ENCODE measurements at regions not wholly inside any gene's neighbourhood (a gene's known extent, or its start where the extent isn't known, plus 50 kb on each side); places are given as distances from the start of the nearest gene placed in this dataset.

DNA sequence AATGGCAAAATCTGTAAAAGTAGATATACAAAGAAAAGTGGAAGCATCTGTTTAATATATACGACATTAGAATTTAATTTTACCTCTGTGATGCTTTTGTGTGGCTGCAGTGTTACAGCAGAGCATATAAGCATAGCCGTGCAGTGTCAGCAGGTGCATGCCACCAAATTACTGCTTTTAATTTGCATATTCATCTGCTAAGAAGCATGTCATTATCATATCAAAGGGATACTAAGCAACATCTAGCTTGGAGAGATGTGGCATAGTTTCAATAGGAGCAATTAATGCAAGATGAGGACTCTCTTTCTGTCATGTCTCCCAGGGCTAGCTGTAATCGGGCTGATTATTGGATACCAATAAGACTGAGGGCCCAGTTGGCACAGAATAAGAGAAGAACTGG is 214.4 kb upstream of the SOX2 start:
- ATAC-seq (ENCODE audit: insufficient read depth, low FRiP score): no peak
- Histone ChIP-seq H3K36me3 (ENCODE audit: control insufficient read depth in 4 of 4, insufficient read depth in 4 of 4, low read length in 4 of 4) (no peaks in the 10 kb centered on the region), H3K27ac (ENCODE audit: low read depth in 1 of 2, low read length in 1 of 2) (no peak overlapping the region), H3K9me3 (ENCODE audit: control insufficient read depth in 4 of 4, insufficient read depth in 3 of 4, low read length in 3 of 4) (no peaks in the 10 kb centered on the region), H3K9ac (ENCODE audit: insufficient read depth in 1 of 2, low read length in 2 of 2) (no peak overlapping the region), H3K4me1 (ENCODE audit: control insufficient read depth in 5 of 5, insufficient read depth in 5 of 5, low read length in 5 of 5) (no peaks in the 10 kb centered on the region), H3K4me3 (no peak overlapping the region), H3K27me3 (ENCODE audit: control insufficient read depth in 3 of 3, insufficient read depth in 3 of 3, low read length in 2 of 3) (no peaks in the 10 kb centered on the region)
- TF ChIP-seq, protein P1, sequence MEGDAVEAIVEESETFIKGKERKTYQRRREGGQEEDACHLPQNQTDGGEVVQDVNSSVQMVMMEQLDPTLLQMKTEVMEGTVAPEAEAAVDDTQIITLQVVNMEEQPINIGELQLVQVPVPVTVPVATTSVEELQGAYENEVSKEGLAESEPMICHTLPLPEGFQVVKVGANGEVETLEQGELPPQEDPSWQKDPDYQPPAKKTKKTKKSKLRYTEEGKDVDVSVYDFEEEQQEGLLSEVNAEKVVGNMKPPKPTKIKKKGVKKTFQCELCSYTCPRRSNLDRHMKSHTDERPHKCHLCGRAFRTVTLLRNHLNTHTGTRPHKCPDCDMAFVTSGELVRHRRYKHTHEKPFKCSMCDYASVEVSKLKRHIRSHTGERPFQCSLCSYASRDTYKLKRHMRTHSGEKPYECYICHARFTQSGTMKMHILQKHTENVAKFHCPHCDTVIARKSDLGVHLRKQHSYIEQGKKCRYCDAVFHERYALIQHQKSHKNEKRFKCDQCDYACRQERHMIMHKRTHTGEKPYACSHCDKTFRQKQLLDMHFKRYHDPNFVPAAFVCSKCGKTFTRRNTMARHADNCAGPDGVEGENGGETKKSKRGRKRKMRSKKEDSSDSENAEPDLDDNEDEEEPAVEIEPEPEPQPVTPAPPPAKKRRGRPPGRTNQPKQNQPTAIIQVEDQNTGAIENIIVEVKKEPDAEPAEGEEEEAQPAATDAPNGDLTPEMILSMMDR (IDR thresholded peaks at IDR 0.05; ENCODE audit: control extremely low read depth, extremely low read depth): no peak
- DNase-seq: no peak
- WGBS, 2 donors: 84 to 96% methylated on average over 3 of the region's 3 CpGs

DNA sequence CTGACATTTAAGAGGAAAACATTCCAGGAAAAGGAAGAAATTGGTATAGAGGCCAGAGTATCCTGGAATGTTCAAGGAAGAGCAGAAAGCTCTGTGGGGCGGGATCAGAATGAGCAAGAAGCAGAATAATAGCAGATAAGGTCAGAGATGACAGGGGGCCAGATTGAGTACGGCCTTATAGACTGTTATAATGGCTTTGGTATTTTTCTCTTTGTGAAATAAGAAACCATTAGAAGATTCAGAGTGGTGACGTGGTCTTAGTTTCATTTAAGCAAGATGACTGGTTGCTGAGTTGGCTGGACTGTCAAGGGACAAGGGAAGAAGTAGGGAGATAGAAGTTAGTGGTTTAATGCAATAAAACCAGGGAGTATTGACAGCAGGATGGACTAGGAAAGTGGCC is 218.3 kb upstream of the SOX2 start:
- Histone ChIP-seq H3K27me3 (ENCODE audit: control insufficient read depth in 3 of 3, insufficient read depth in 3 of 3, low read length in 2 of 3) (no peaks in the 10 kb centered on the region), H3K4me1 (ENCODE audit: control insufficient read depth in 5 of 5, insufficient read depth in 5 of 5, low read length in 5 of 5) (no peaks in the 10 kb centered on the region), H3K9ac (ENCODE audit: insufficient read depth in 1 of 2, low read length in 2 of 2) (no peak overlapping the region), H3K4me3 (no peak overlapping the region), H3K9me3 (ENCODE audit: control insufficient read depth in 4 of 4, insufficient read depth in 3 of 4, low read length in 3 of 4) (no peaks in the 10 kb centered on the region), H3K36me3 (ENCODE audit: control insufficient read depth in 4 of 4, insufficient read depth in 4 of 4, low read length in 4 of 4) (no peaks in the 10 kb centered on the region), H3K27ac (ENCODE audit: low read depth in 1 of 2, low read length in 1 of 2) (no peak overlapping the region)
- no peak for DNase-seq
- TF ChIP-seq, protein P1 (IDR thresholded peaks at IDR 0.05; ENCODE audit: control extremely low read depth, extremely low read depth): no peak
- 74 to 83% methylated on average over 3 of the region's 3 CpGs for WGBS, 2 donors
- ATAC-seq (ENCODE audit: insufficient read depth, low FRiP score): no peak

DNA sequence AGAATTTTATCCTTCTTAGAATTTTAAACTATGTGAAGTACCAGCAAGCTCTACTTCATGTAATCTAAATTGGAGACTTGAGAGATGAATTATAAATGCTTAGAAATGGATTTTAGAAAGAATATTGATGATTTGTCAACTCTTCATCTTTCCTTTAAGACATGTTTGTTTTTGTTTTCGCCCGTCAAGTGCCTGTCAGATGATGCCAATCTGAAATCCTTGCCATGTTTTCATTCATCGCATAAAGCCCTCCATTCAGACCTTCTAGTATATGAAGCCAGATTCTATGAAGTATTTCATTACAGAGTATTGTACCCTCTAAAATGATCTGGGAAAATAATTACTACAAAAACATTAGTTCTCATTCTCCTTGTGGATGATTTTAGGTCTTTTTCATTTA is 223.2 kb upstream of the SOX2 start:
- H3K36me3 ChIP-seq (ENCODE audit: control insufficient read depth in 4 of 4, insufficient read depth in 4 of 4, low read length in 4 of 4): no peaks in the 10 kb centered on the region
- no peak overlapping the region for H3K9ac ChIP-seq (ENCODE audit: insufficient read depth in 1 of 2, low read length in 2 of 2)
- no peaks in the 10 kb centered on the region for H3K9me3 ChIP-seq (ENCODE audit: control insufficient read depth in 4 of 4, insufficient read depth in 3 of 4, low read length in 3 of 4)
- ATAC-seq (ENCODE audit: insufficient read depth, low FRiP score): no peak
- WGBS, 2 donors: 93 to 99% methylated on average over 3 of the region's 3 CpGs
- DNase-seq: no peak
- peaks cover 0 to 12% (median 6%) of the 10 kb centered on the region in 5 donors for H3K4me1 ChIP-seq (ENCODE audit: control insufficient read depth in 5 of 5, insufficient read depth in 5 of 5, low read length in 5 of 5)
- H3K27me3 ChIP-seq (ENCODE audit: control insufficient read depth in 3 of 3, insufficient read depth in 3 of 3, low read length in 2 of 3): no peaks in the 10 kb centered on the region
- TF ChIP-seq, protein P1 (IDR thresholded peaks at IDR 0.05; ENCODE audit: control extremely low read depth, extremely low read depth): no peak
- H3K27ac ChIP-seq (ENCODE audit: low read depth in 1 of 2, low read length in 1 of 2): no peak overlapping the region
- no peak overlapping the region for H3K4me3 ChIP-seq

DNA sequence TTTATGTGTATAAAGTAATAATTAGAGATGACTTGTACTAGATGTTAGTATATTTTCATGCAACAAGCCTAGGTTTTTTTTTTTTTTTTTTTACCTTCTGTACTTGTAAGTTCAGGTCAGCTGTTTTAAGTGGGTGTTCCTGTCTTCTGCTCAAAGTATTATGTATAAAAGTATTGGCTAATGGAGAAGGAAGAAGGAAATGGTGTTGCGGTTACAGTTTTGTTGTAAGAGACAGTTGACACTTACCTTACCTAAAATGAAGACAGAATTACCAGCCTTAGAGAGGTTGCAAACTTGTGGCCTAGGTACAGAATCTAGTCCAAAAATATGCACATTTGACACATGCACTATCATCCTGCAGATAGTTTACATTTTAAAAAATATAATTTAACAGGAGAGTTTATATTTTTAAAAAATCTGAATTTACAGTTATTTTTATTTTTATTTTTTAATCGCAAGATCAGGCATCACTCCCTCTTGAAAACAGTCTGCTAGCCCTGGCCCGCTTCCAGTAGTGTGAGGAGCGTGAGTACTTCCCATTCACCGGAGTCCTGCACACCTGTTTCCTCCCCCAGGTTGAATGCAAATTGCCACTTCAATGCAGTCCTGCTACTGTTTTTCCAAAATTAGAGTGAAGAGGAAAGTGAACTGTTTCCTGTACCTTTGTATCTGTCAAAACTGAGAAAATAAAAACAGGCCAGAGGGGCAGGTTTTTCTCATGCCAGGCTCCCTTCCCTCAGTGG is 224.3 kb upstream of the SOX2 start:
- H3K27ac ChIP-seq (ENCODE audit: low read depth in 1 of 2, low read length in 1 of 2): no peak overlapping the region
- peak in 1 of 3 donors; percentile 11 for DNase-seq

More for the DNA sequence above, 224.3 kb upstream of the SOX2 start:
- Histone ChIP-seq H3K4me1 (ENCODE audit: control insufficient read depth in 5 of 5, insufficient read depth in 5 of 5, low read length in 5 of 5) (peaks cover 0 to 12% (median 6%) of the 10 kb centered on the region in 5 donors), H3K36me3 (ENCODE audit: control insufficient read depth in 4 of 4, insufficient read depth in 4 of 4, low read length in 4 of 4) (no peaks in the 10 kb centered on the region), H3K9ac (ENCODE audit: insufficient read depth in 1 of 2, low read length in 2 of 2) (no peak overlapping the region), H3K9me3 (ENCODE audit: control insufficient read depth in 4 of 4, insufficient read depth in 3 of 4, low read length in 3 of 4) (no peaks in the 10 kb centered on the region), H3K4me3 (no peak overlapping the region), H3K27me3 (ENCODE audit: control insufficient read depth in 3 of 3, insufficient read depth in 3 of 3, low read length in 2 of 3) (no peaks in the 10 kb centered on the region)
- TF ChIP-seq, protein P1 (IDR thresholded peaks at IDR 0.05; ENCODE audit: control extremely low read depth, extremely low read depth): no peak
- no peak for ATAC-seq (ENCODE audit: insufficient read depth, low FRiP score)
- WGBS, 2 donors: 20 to 30% methylated on average over 5 of the region's 5 CpGs

All from lung (tissue), 11 donors.